Mesodermal cell (in vitro differentiated cells): ENCODE measurements at regions not wholly inside any gene's neighbourhood (a gene's known extent, or its start where the extent isn't known, plus 50 kb on each side); places are given as distances from the start of the nearest gene placed in this dataset.
"Not testable (repeated sequence)": the region's sequence is repeated elsewhere in the genome, so short reads cannot be mapped to it uniquely, and the experiment has no call there.

Experiments
- H3K27ac ChIP-seq: 2 replicates; pipeline ENCODE4 v1.7.0; 2013; ENCODE audit warnings: mild to moderate bottlenecking, low read depth, low read length, moderate library complexity; ENCODE audit not compliant: severe bottlenecking
- H3K36me3 ChIP-seq: 2 replicates; pipeline ENCODE4 v1.7.1; 2013; ENCODE audit warnings: mild to moderate bottlenecking, low read length, moderate library complexity; ENCODE audit not compliant: control insufficient read depth, insufficient read depth
- H3K4me1 ChIP-seq: one replicate; pipeline ENCODE4 v1.7.1; 2013; ENCODE audit warnings: mild to moderate bottlenecking, low read length; ENCODE audit not compliant: insufficient read depth, control insufficient read depth, poor library complexity, severe bottlenecking
- H3K4me3 ChIP-seq: 2 replicates; pipeline ENCODE4 v1.7.0; 2013; ENCODE audit warnings: low read length, control low read depth, mild to moderate bottlenecking; ENCODE audit not compliant: insufficient read depth, poor library complexity, severe bottlenecking; ENCODE audit errors: extremely low read depth
- H3K9me3 ChIP-seq: 2 replicates; pipeline ENCODE4 v1.7.1; 2013; ENCODE audit warnings: mild to moderate bottlenecking, low read length, moderate library complexity; ENCODE audit not compliant: control insufficient read depth
- WGBS, 2 experiments: methylation state at CpG; one replicate each; pipeline ENCODE4 v1.1.5; 2013; ENCODE audit warnings: missing lambda C conversion rate in 2 of 2; ENCODE audit not compliant: insufficient coverage in 2 of 2; 5-methylcytosine and 5-hydroxymethylcytosine counted together

GRCh38 chr7:32816409-32816948, 75.1 kb downstream of the KBTBD2 start:
- H3K4me1 ChIP-seq, H3K27ac ChIP-seq, H3K4me3 ChIP-seq, H3K36me3 ChIP-seq, H3K9me3 ChIP-seq: not testable (repeated sequence)
- WGBS, 2 experiments = 86 to 100% methylated on average over 1 to 2 of the region's 6 CpGs

- not testable (repeated sequence) for H3K4me1 ChIP-seq, H3K4me3 ChIP-seq, H3K9me3 ChIP-seq, H3K27ac ChIP-seq, H3K36me3 ChIP-seq
Observed at GRCh38 chr7:32814779-32815178, 76.8 kb downstream of the KBTBD2 start.

- no peaks in the 10 kb centered on the region for H3K4me1 ChIP-seq
- 86 to 100% methylated on average over 2 of the region's 2 CpGs for WGBS, 2 experiments
- H3K36me3 ChIP-seq = no peaks in the 10 kb centered on the region
- H3K27ac ChIP-seq = no peak overlapping the region
- no peaks in the 10 kb centered on the region for H3K9me3 ChIP-seq
- H3K4me3 ChIP-seq = no peak overlapping the region
Observed at GRCh38 chr7:32809871-32810270, 81.7 kb downstream of the KBTBD2 start.

- WGBS, 2 experiments = 100% methylated on average over 2 of the region's 2 CpGs
- no peaks in the 10 kb centered on the region for H3K9me3 ChIP-seq
Observed at GRCh38 chr7:32809347-32809746, 82.2 kb downstream of the KBTBD2 start.

GRCh38 chr7:32803406-32804141, 88.0 kb downstream of the KBTBD2 start:
- no peaks in the 10 kb centered on the region for H3K36me3 ChIP-seq
- WGBS, 2 experiments = no CpG with 5 or more reads among the region's 1 CpG
- H3K4me3 ChIP-seq = no peak overlapping the region
- H3K9me3 ChIP-seq = peaks cover 16% of the 10 kb centered on the region
- no peaks in the 10 kb centered on the region for H3K4me1 ChIP-seq
- no peak overlapping the region for H3K27ac ChIP-seq

More at GRCh38 chr7:32809347-32809746, 82.2 kb downstream of the KBTBD2 start:
- no peaks in the 10 kb centered on the region for H3K4me1 ChIP-seq
- H3K27ac ChIP-seq = no peak overlapping the region
- H3K4me3 ChIP-seq = no peak overlapping the region
- no peaks in the 10 kb centered on the region for H3K36me3 ChIP-seq

GRCh38 chr7:32802305-32802910, 89.2 kb downstream of the KBTBD2 start:
- H3K4me3 ChIP-seq = no peak overlapping the region
- 87 to 89% methylated on average over 3 of the region's 3 CpGs for whole genome bisulfite sequencing, 2 experiments

GRCh38 chr7:32793053-32793452, 98.5 kb downstream of the KBTBD2 start:
- H3K9me3 ChIP-seq, H3K4me3 ChIP-seq, H3K4me1 ChIP-seq, H3K27ac ChIP-seq, H3K36me3 ChIP-seq: not testable (repeated sequence)
- WGBS, 2 experiments = no CpG with 5 or more reads among the region's 5 CpGs

More at GRCh38 chr7:32802305-32802910, 89.2 kb downstream of the KBTBD2 start:
- Histone ChIP-seq H3K4me1 (no peaks in the 10 kb centered on the region), H3K27ac (no peak overlapping the region), H3K9me3 (peaks cover 16% of the 10 kb centered on the region), H3K36me3 (no peaks in the 10 kb centered on the region)

GRCh38 chr7:32790766-32791430, 100.7 kb downstream of the KBTBD2 start:
- not testable (repeated sequence) for H3K4me1 ChIP-seq, H3K4me3 ChIP-seq, H3K9me3 ChIP-seq, H3K36me3 ChIP-seq, H3K27ac ChIP-seq
- WGBS, 2 experiments = 83 to 92% methylated on average over 3 to 5 of the region's 7 CpGs

- H3K4me3 ChIP-seq, H3K36me3 ChIP-seq, H3K4me1 ChIP-seq, H3K27ac ChIP-seq, H3K9me3 ChIP-seq: not testable (repeated sequence)
- 88 to 91% methylated on average over 5 of the region's 8 CpGs for WGBS, 2 experiments
Observed at GRCh38 chr7:32789266-32789665, 102.3 kb downstream of the KBTBD2 start.

- H3K4me3 ChIP-seq, H3K4me1 ChIP-seq, H3K9me3 ChIP-seq, H3K27ac ChIP-seq, H3K36me3 ChIP-seq: not testable (repeated sequence)
- 52 to 83% methylated on average over 1 to 2 of the region's 2 CpGs for WGBS, 2 experiments
Observed at GRCh38 chr7:32788174-32788573, 103.4 kb downstream of the KBTBD2 start.
